Central memory CD8-positive, alpha-beta T cell (primary cell): ENCODE measurements at regions not wholly inside any gene's neighbourhood (a gene's known extent, or its start where the extent isn't known, plus 50 kb on each side); places are given as distances from the start of the nearest gene placed in this dataset.
"Not testable (repeated sequence)": the region's sequence is repeated elsewhere in the genome, so short reads cannot be mapped to it uniquely, and the experiment has no call there.

Source experiments
- ATAC-seq: fragments of 150-1000 bp; cut with Tn5 transposase; replicated peaks from 2 replicates; pipeline ENCODE4 v1.10.0; 2022; ENCODE audit warnings: mild to moderate bottlenecking, moderate FRiP score, moderate number of reproducible peaks; ENCODE audit not compliant: poor library complexity, severe bottlenecking; ENCODE audit errors: extremely low read depth
- DNase-seq, 2 donors: peaks; one replicate each; pipeline ENCODE4 v3.0.0; 2021; ENCODE audit warnings: low spot score in 2 of 2
- H3K27ac Mint-ChIP-seq: one replicate; pipeline ENCODE4 v1.8.0; 2022; ENCODE audit warnings: low read depth, mild to moderate bottlenecking, moderate library complexity, mixed read lengths
- H3K27me3 Mint-ChIP-seq: one replicate; pipeline ENCODE4 v1.8.0; 2022; ENCODE audit warnings: mixed read lengths
- H3K36me3 Mint-ChIP-seq: one replicate; pipeline ENCODE4 v1.8.0; 2022; ENCODE audit warnings: mild to moderate bottlenecking, moderate library complexity, mixed read lengths; ENCODE audit not compliant: insufficient read depth
- H3K4me1 Mint-ChIP-seq: one replicate; pipeline ENCODE4 v1.8.0; 2022; ENCODE audit warnings: mixed read lengths
- H3K4me3 Mint-ChIP-seq: one replicate; pipeline ENCODE4 v1.8.0; 2022; ENCODE audit warnings: mild to moderate bottlenecking, moderate library complexity, mixed read lengths
- H3K9me3 Mint-ChIP-seq: one replicate; pipeline ENCODE4 v1.8.0; 2022; ENCODE audit warnings: mixed read lengths

- not testable (repeated sequence) for H3K27me3 Mint-ChIP-seq, H3K27ac Mint-ChIP-seq, H3K36me3 Mint-ChIP-seq, DNase-seq, H3K9me3 Mint-ChIP-seq, H3K4me1 Mint-ChIP-seq, H3K4me3 Mint-ChIP-seq, ATAC-seq
These were observed 342.0 kb upstream of the PKN2 start for GRCh38 chr1:88342081-88342480.

GRCh38 chr1:88350648-88351047, 333.4 kb upstream of the PKN2 start:
- ATAC-seq = no peak
- peaks cover 10% of the 10 kb centered on the region for H3K9me3 Mint-ChIP-seq
- H3K4me1 Mint-ChIP-seq = no peaks in the 10 kb centered on the region
- H3K36me3 Mint-ChIP-seq = no peaks in the 10 kb centered on the region
- H3K27ac Mint-ChIP-seq = no peak overlapping the region
- DNase-seq = no peak
- no peak overlapping the region for H3K4me3 Mint-ChIP-seq
- no peaks in the 10 kb centered on the region for H3K27me3 Mint-ChIP-seq

GRCh38 chr1:88351960-88352359, 332.1 kb upstream of the PKN2 start:
- Mint-ChIP-seq H3K4me1 (no peaks in the 10 kb centered on the region), H3K27ac (no peak overlapping the region), H3K36me3 (no peaks in the 10 kb centered on the region), H3K27me3 (no peaks in the 10 kb centered on the region), H3K4me3 (no peak overlapping the region), H3K9me3 (peaks cover 10% of the 10 kb centered on the region)
- ATAC-seq (no peak), DNase-seq (no peak)

- H3K27me3 Mint-ChIP-seq = no peaks in the 10 kb centered on the region
- no peaks in the 10 kb centered on the region for H3K4me1 Mint-ChIP-seq
- no peak for DNase-seq
- H3K4me3 Mint-ChIP-seq = no peak overlapping the region
- ATAC-seq = no peak
- no peaks in the 10 kb centered on the region for H3K36me3 Mint-ChIP-seq
- H3K9me3 Mint-ChIP-seq = peaks cover 10% of the 10 kb centered on the region
- H3K27ac Mint-ChIP-seq = no peak overlapping the region
These were observed 329.8 kb upstream of the PKN2 start for GRCh38 chr1:88354256-88354655.

GRCh38 chr1:88357729-88358128, 326.3 kb upstream of the PKN2 start:
- no peaks in the 10 kb centered on the region for H3K36me3 Mint-ChIP-seq
- H3K9me3 Mint-ChIP-seq = peaks cover 3% of the 10 kb centered on the region
- H3K27ac Mint-ChIP-seq = no peak overlapping the region
- no peaks in the 10 kb centered on the region for H3K4me1 Mint-ChIP-seq
- DNase-seq = no peak
- H3K4me3 Mint-ChIP-seq = no peak overlapping the region
- ATAC-seq = no peak
- H3K27me3 Mint-ChIP-seq = no peaks in the 10 kb centered on the region

GRCh38 chr1:88371436-88372023, 312.5 kb upstream of the PKN2 start:
- no peak overlapping the region for H3K27ac Mint-ChIP-seq
- no peak overlapping the region for H3K4me3 Mint-ChIP-seq
- H3K9me3 Mint-ChIP-seq = no peaks in the 10 kb centered on the region
- no peaks in the 10 kb centered on the region for H3K27me3 Mint-ChIP-seq
- ATAC-seq = no peak
- DNase-seq = no peak
- H3K4me1 Mint-ChIP-seq = no peaks in the 10 kb centered on the region
- H3K36me3 Mint-ChIP-seq = no peaks in the 10 kb centered on the region

- H3K4me3 Mint-ChIP-seq = no peak overlapping the region
- no peaks in the 10 kb centered on the region for H3K27me3 Mint-ChIP-seq
- H3K9me3 Mint-ChIP-seq = peaks cover 6% of the 10 kb centered on the region
- ATAC-seq (no peak), DNase-seq (no peak)
- H3K4me1 Mint-ChIP-seq = no peaks in the 10 kb centered on the region
- no peak overlapping the region for H3K27ac Mint-ChIP-seq
- no peaks in the 10 kb centered on the region for H3K36me3 Mint-ChIP-seq
These were observed 308.1 kb upstream of the PKN2 start for GRCh38 chr1:88375977-88376376.

- DNase-seq (no peak), ATAC-seq (no peak)
- Mint-ChIP-seq H3K36me3 (no peaks in the 10 kb centered on the region), H3K4me3 (no peak overlapping the region), H3K4me1 (no peaks in the 10 kb centered on the region), H3K27ac (no peak overlapping the region), H3K9me3 (peaks cover 6% of the 10 kb centered on the region), H3K27me3 (no peaks in the 10 kb centered on the region)
These were observed 307.7 kb upstream of the PKN2 start for GRCh38 chr1:88376421-88376820.

GRCh38 chr1:88378560-88378959, 305.5 kb upstream of the PKN2 start:
- H3K27me3 Mint-ChIP-seq = no peaks in the 10 kb centered on the region
- H3K27ac Mint-ChIP-seq = no peak overlapping the region
- H3K4me1 Mint-ChIP-seq = no peaks in the 10 kb centered on the region
- no peaks in the 10 kb centered on the region for H3K36me3 Mint-ChIP-seq
- ATAC-seq (no peak), DNase-seq (no peak)
- H3K9me3 Mint-ChIP-seq = peaks cover 6% of the 10 kb centered on the region
- no peak overlapping the region for H3K4me3 Mint-ChIP-seq

GRCh38 chr1:88394958-88395357, 289.1 kb upstream of the PKN2 start:
- H3K9me3 Mint-ChIP-seq = peaks cover 6% of the 10 kb centered on the region

GRCh38 chr1:88398338-88398737, 285.7 kb upstream of the PKN2 start:
- Mint-ChIP-seq H3K27ac (no peak overlapping the region), H3K27me3 (no peaks in the 10 kb centered on the region), H3K4me1 (no peaks in the 10 kb centered on the region), H3K4me3 (no peak overlapping the region), H3K36me3 (no peaks in the 10 kb centered on the region), H3K9me3 (no peaks in the 10 kb centered on the region)
- ATAC-seq = no peak
- DNase-seq = no peak

More at GRCh38 chr1:88394958-88395357, 289.1 kb upstream of the PKN2 start:
- ATAC-seq (no peak), DNase-seq (no peak)
- Mint-ChIP-seq H3K4me1 (no peaks in the 10 kb centered on the region), H3K27ac (no peak overlapping the region), H3K36me3 (no peaks in the 10 kb centered on the region), H3K27me3 (no peaks in the 10 kb centered on the region), H3K4me3 (no peak overlapping the region)

- Mint-ChIP-seq H3K27me3 (no peaks in the 10 kb centered on the region), H3K36me3 (no peaks in the 10 kb centered on the region), H3K27ac (no peak overlapping the region), H3K4me3 (no peak overlapping the region), H3K4me1 (no peaks in the 10 kb centered on the region), H3K9me3 (no peaks in the 10 kb centered on the region)
- DNase-seq (no peak), ATAC-seq (no peak)
These were observed 284.4 kb upstream of the PKN2 start for GRCh38 chr1:88399690-88400089.

- H3K27ac Mint-ChIP-seq = no peak overlapping the region
- no peak overlapping the region for H3K4me3 Mint-ChIP-seq
- ATAC-seq = no peak
- DNase-seq = no peak
- H3K9me3 Mint-ChIP-seq = no peaks in the 10 kb centered on the region
- H3K27me3 Mint-ChIP-seq = no peaks in the 10 kb centered on the region
- H3K4me1 Mint-ChIP-seq = no peaks in the 10 kb centered on the region
- no peaks in the 10 kb centered on the region for H3K36me3 Mint-ChIP-seq
These were observed 282.8 kb upstream of the PKN2 start for GRCh38 chr1:88401313-88401712.

GRCh38 chr1:88404582-88404981, 279.5 kb upstream of the PKN2 start:
- no peak overlapping the region for H3K27ac Mint-ChIP-seq
- DNase-seq = no peak
- ATAC-seq = no peak
- no peaks in the 10 kb centered on the region for H3K27me3 Mint-ChIP-seq
- no peak overlapping the region for H3K4me3 Mint-ChIP-seq
- H3K4me1 Mint-ChIP-seq = no peaks in the 10 kb centered on the region
- no peaks in the 10 kb centered on the region for H3K36me3 Mint-ChIP-seq
- H3K9me3 Mint-ChIP-seq = no peaks in the 10 kb centered on the region
